ENCODE measurements at regions not wholly inside any gene's neighbourhood (a gene's known extent, or its start where the extent isn't known, plus 50 kb on each side); places are given as distances from the start of the nearest gene placed in this dataset.

GRCh38 chr18:77601567-77601966 lies 351.9 kb downstream of the GALR1 start:
- no peaks in the 10 kb centered on the region for H3K27me3 ChIP-seq (ENCODE audit: control insufficient read depth, insufficient read depth, low read length)
- H3K79me2 ChIP-seq (ENCODE audit: control insufficient read depth, insufficient read depth, low read length), result no peaks in the 10 kb centered on the region
- H3K36me3 ChIP-seq (ENCODE audit: control insufficient read depth, insufficient read depth, low read length), result no peaks in the 10 kb centered on the region
- H4K20me1 ChIP-seq (ENCODE audit: control insufficient read depth, extremely low read depth, insufficient read depth, low read length), result no peaks in the 10 kb centered on the region
- no peak overlapping the region for H2AFZ ChIP-seq (ENCODE audit: low read length)
- no peaks in the 10 kb centered on the region for H3K4me1 ChIP-seq (ENCODE audit: control insufficient read depth, extremely low read depth, insufficient read depth, low read length)
- H3K4me3 ChIP-seq (replicated peaks in 1 of 4; ENCODE audit: control extremely low read depth in 1 of 4, insufficient read depth in 1 of 4, low read depth in 3 of 4, low read length in 4 of 4), result no peak overlapping the region
- no peaks in the 10 kb centered on the region for H3K9me3 ChIP-seq (ENCODE audit: control insufficient read depth, insufficient read depth, low read depth, low read length)
- no peak overlapping the region for H3K27ac ChIP-seq (ENCODE audit: insufficient read depth, low read length)
- no peak overlapping the region for H3K4me2 ChIP-seq (ENCODE audit: extremely low read depth, insufficient read depth, low read length)
- H3K9ac ChIP-seq (ENCODE audit: insufficient read depth, low read length), result no peak overlapping the region
- DNase-seq (ENCODE audit: low read depth in 2 of 2), result no peak
- TF ChIP-seq EZH2 (IDR thresholded peaks at IDR 0.05; ENCODE audit: low read length, missing control alignments) (no peak), CTCF (conservative IDR thresholded peaks at IDR 0.05 in 1 of 2, IDR thresholded peaks at IDR 0.05 in 1 of 2; ENCODE audit: low read depth in 1 of 2, low read length in 2 of 2) (no peak)

GRCh38 chr18:77607087-77607486 lies 357.4 kb downstream of the GALR1 start:
- Histone ChIP-seq H3K27ac (ENCODE audit: insufficient read depth, low read length) (no peak overlapping the region), H4K20me1 (ENCODE audit: control insufficient read depth, extremely low read depth, insufficient read depth, low read length) (no peaks in the 10 kb centered on the region), H3K4me3 (replicated peaks in 1 of 4; ENCODE audit: control extremely low read depth in 1 of 4, insufficient read depth in 1 of 4, low read depth in 3 of 4, low read length in 4 of 4) (no peak overlapping the region), H3K9me3 (ENCODE audit: control insufficient read depth, insufficient read depth, low read depth, low read length) (no peaks in the 10 kb centered on the region), H3K4me1 (ENCODE audit: control insufficient read depth, extremely low read depth, insufficient read depth, low read length) (no peaks in the 10 kb centered on the region), H2AFZ (ENCODE audit: low read length) (no peak overlapping the region), H3K36me3 (ENCODE audit: control insufficient read depth, insufficient read depth, low read length) (no peaks in the 10 kb centered on the region), H3K27me3 (ENCODE audit: control insufficient read depth, insufficient read depth, low read length) (no peaks in the 10 kb centered on the region), H3K4me2 (ENCODE audit: extremely low read depth, insufficient read depth, low read length) (no peak overlapping the region), H3K9ac (ENCODE audit: insufficient read depth, low read length) (no peak overlapping the region), H3K79me2 (ENCODE audit: control insufficient read depth, insufficient read depth, low read length) (no peaks in the 10 kb centered on the region)
- no peak for DNase-seq (ENCODE audit: low read depth in 2 of 2)
- TF ChIP-seq EZH2 (IDR thresholded peaks at IDR 0.05; ENCODE audit: low read length, missing control alignments), result no peak
- TF ChIP-seq CTCF (conservative IDR thresholded peaks at IDR 0.05 in 1 of 2, IDR thresholded peaks at IDR 0.05 in 1 of 2; ENCODE audit: low read depth in 1 of 2, low read length in 2 of 2), result no peak

- Histone ChIP-seq H3K79me2 (ENCODE audit: control insufficient read depth, insufficient read depth, low read length) (no peaks in the 10 kb centered on the region), H3K4me1 (ENCODE audit: control insufficient read depth, extremely low read depth, insufficient read depth, low read length) (no peaks in the 10 kb centered on the region), H2AFZ (ENCODE audit: low read length) (no peak overlapping the region), H3K4me2 (ENCODE audit: extremely low read depth, insufficient read depth, low read length) (no peak overlapping the region), H3K27ac (ENCODE audit: insufficient read depth, low read length) (no peak overlapping the region), H3K9ac (ENCODE audit: insufficient read depth, low read length) (no peak overlapping the region), H3K9me3 (ENCODE audit: control insufficient read depth, insufficient read depth, low read depth, low read length) (no peaks in the 10 kb centered on the region), H3K36me3 (ENCODE audit: control insufficient read depth, insufficient read depth, low read length) (no peaks in the 10 kb centered on the region), H3K4me3 (replicated peaks in 1 of 4; ENCODE audit: control extremely low read depth in 1 of 4, insufficient read depth in 1 of 4, low read depth in 3 of 4, low read length in 4 of 4) (no peak overlapping the region), H4K20me1 (ENCODE audit: control insufficient read depth, extremely low read depth, insufficient read depth, low read length) (no peaks in the 10 kb centered on the region), H3K27me3 (ENCODE audit: control insufficient read depth, insufficient read depth, low read length) (no peaks in the 10 kb centered on the region)
- TF ChIP-seq EZH2 (IDR thresholded peaks at IDR 0.05; ENCODE audit: low read length, missing control alignments) (no peak), CTCF (conservative IDR thresholded peaks at IDR 0.05 in 1 of 2, IDR thresholded peaks at IDR 0.05 in 1 of 2; ENCODE audit: low read depth in 1 of 2, low read length in 2 of 2) (no peak)
- DNase-seq (ENCODE audit: low read depth in 2 of 2), result no peak
These were observed 359.2 kb downstream of the GALR1 start for GRCh38 chr18:77608807-77609206.

Measured in fibroblast of lung (primary cell).